HepG2 (cell line): ENCODE measurements at regions not wholly inside any gene's neighbourhood (a gene's known extent, or its start where the extent isn't known, plus 50 kb on each side); places are given as distances from the start of the nearest gene placed in this dataset.

Experiments
- HNRNPL ChIP-seq: fragments of 200-400 bp; formaldehyde crosslinking; IDR thresholded peaks from 2 replicates; pipeline ENCODE4 v1.6.1; 2017; ENCODE audit warnings: mild to moderate bottlenecking, low read depth, low read length
- MED13 ChIP-seq: sonication (generic); formaldehyde crosslinking; IDR thresholded peaks from 2 replicates; pipeline ENCODE4 v1.5.0; 2020; ENCODE audit warnings: missing genetic modification reagents
- MNT ChIP-seq: fragments of 450-650 bp; IDR thresholded peaks from 2 replicates; pipeline ENCODE4 v1.6.1; 2016
- NR0B2 ChIP-seq: sonication (generic); formaldehyde crosslinking; IDR thresholded peaks from 2 replicates; pipeline ENCODE4 v1.4.0; 2020; ENCODE audit warnings: mild to moderate bottlenecking, missing genetic modification reagents
- PAF1 ChIP-seq: IDR thresholded peaks from 2 replicates; pipeline ENCODE4 v1.6.1; 2016; ENCODE audit warnings: missing genetic modification reagents, missing compliant biosample characterization
- SIN3A ChIP-seq: IDR thresholded peaks from 2 replicates; pipeline ENCODE4 v1.6.1; 2011; ENCODE audit warnings: low read depth, mild to moderate bottlenecking, control low read depth, low read length, borderline replicate concordance
- TRAFD1 ChIP-seq: sonication (generic); formaldehyde crosslinking; IDR thresholded peaks from 2 replicates; pipeline ENCODE4 v1.5.1; 2020; ENCODE audit warnings: missing genetic modification reagents, mild to moderate bottlenecking, borderline replicate concordance
- ZNF143 ChIP-seq: sonication (generic); formaldehyde crosslinking; IDR thresholded peaks from 2 replicates; pipeline ENCODE4 v1.4.0; 2020; ENCODE audit warnings: missing genetic modification reagents
- ZNF230 ChIP-seq: sonication (generic); formaldehyde crosslinking; IDR thresholded peaks from 2 replicates; pipeline ENCODE4 v1.4.0; 2020; ENCODE audit warnings: mild to moderate bottlenecking, missing genetic modification reagents
- ZNF343 ChIP-seq: sonication (generic); formaldehyde crosslinking; IDR thresholded peaks from 2 replicates; pipeline ENCODE4 v1.4.0; 2020; ENCODE audit warnings: mild to moderate bottlenecking, missing genetic modification reagents
- ZNF670 ChIP-seq: sonication (generic); formaldehyde crosslinking; IDR thresholded peaks from 2 replicates; pipeline ENCODE4 v1.8.0; 2022; ENCODE audit warnings: mild to moderate bottlenecking, missing genetic modification reagents, borderline replicate concordance
- TF ChIP-seq, protein P1 (sequence below), 2 experiments: sonication (generic) in 1 of 2; formaldehyde crosslinking in 1 of 2; IDR thresholded peaks; 2 replicates each; pipeline versions ENCODE4 v1.4.0 to v1.6.1; 2016 to 2020; ENCODE audit warnings: borderline replicate concordance in 1 of 2, low read depth in 1 of 2, mild to moderate bottlenecking in 1 of 2, missing genetic modification reagents in 1 of 2
- TF ChIP-seq, protein P2 (sequence below), 2 experiments: IDR thresholded peaks; 2 replicates each; pipeline ENCODE4 v1.6.1; 2011 to 2012; ENCODE audit warnings: low read length in 2 of 2, borderline replicate concordance in 1 of 2, low read depth in 1 of 2, mild to moderate bottlenecking in 1 of 2, moderate library complexity in 1 of 2
- TF ChIP-seq, protein P3 (sequence below): sonication (generic); formaldehyde crosslinking; IDR thresholded peaks from 2 replicates; pipeline ENCODE4 v1.4.0; 2020; ENCODE audit warnings: missing genetic modification reagents

GRCh38 chr11:76275446-76275845, 69.1 kb upstream of the WNT11 start (continued):
- TF ChIP-seq, protein P1, sequence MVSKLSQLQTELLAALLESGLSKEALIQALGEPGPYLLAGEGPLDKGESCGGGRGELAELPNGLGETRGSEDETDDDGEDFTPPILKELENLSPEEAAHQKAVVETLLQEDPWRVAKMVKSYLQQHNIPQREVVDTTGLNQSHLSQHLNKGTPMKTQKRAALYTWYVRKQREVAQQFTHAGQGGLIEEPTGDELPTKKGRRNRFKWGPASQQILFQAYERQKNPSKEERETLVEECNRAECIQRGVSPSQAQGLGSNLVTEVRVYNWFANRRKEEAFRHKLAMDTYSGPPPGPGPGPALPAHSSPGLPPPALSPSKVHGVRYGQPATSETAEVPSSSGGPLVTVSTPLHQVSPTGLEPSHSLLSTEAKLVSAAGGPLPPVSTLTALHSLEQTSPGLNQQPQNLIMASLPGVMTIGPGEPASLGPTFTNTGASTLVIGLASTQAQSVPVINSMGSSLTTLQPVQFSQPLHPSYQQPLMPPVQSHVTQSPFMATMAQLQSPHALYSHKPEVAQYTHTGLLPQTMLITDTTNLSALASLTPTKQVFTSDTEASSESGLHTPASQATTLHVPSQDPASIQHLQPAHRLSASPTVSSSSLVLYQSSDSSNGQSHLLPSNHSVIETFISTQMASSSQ (IDR thresholded peaks at IDR 0.05; ENCODE audit: low read depth), result no peak
- TF ChIP-seq, protein P1 (CRISPR knock-in tag; IDR thresholded peaks at IDR 0.05; ENCODE audit: borderline replicate concordance), result no peak
- no peak for TF ChIP-seq ZNF343 (CRISPR knock-in tag)
- TF ChIP-seq ZNF230 (CRISPR knock-in tag), result no peak
- no peak for TF ChIP-seq HNRNPL
- TF ChIP-seq MNT, result no peak
- TF ChIP-seq PAF1 (CRISPR knock-in tag), result no peak
- TF ChIP-seq TRAFD1 (CRISPR knock-in tag), result no peak
- no peak for TF ChIP-seq ZNF143 (CRISPR knock-in tag)
- no peak for TF ChIP-seq ZNF670 (CRISPR knock-in tag)
- no peak for TF ChIP-seq NR0B2 (CRISPR knock-in tag)
- TF ChIP-seq, protein P2, sequence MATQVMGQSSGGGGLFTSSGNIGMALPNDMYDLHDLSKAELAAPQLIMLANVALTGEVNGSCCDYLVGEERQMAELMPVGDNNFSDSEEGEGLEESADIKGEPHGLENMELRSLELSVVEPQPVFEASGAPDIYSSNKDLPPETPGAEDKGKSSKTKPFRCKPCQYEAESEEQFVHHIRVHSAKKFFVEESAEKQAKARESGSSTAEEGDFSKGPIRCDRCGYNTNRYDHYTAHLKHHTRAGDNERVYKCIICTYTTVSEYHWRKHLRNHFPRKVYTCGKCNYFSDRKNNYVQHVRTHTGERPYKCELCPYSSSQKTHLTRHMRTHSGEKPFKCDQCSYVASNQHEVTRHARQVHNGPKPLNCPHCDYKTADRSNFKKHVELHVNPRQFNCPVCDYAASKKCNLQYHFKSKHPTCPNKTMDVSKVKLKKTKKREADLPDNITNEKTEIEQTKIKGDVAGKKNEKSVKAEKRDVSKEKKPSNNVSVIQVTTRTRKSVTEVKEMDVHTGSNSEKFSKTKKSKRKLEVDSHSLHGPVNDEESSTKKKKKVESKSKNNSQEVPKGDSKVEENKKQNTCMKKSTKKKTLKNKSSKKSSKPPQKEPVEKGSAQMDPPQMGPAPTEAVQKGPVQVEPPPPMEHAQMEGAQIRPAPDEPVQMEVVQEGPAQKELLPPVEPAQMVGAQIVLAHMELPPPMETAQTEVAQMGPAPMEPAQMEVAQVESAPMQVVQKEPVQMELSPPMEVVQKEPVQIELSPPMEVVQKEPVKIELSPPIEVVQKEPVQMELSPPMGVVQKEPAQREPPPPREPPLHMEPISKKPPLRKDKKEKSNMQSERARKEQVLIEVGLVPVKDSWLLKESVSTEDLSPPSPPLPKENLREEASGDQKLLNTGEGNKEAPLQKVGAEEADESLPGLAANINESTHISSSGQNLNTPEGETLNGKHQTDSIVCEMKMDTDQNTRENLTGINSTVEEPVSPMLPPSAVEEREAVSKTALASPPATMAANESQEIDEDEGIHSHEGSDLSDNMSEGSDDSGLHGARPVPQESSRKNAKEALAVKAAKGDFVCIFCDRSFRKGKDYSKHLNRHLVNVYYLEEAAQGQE (IDR thresholded peaks at IDR 0.05; ENCODE audit: borderline replicate concordance in 1 of 2, low read depth in 1 of 2, low read length in 2 of 2), result no peak
- no peak for TF ChIP-seq MED13 (CRISPR knock-in tag)
- TF ChIP-seq, protein P3, sequence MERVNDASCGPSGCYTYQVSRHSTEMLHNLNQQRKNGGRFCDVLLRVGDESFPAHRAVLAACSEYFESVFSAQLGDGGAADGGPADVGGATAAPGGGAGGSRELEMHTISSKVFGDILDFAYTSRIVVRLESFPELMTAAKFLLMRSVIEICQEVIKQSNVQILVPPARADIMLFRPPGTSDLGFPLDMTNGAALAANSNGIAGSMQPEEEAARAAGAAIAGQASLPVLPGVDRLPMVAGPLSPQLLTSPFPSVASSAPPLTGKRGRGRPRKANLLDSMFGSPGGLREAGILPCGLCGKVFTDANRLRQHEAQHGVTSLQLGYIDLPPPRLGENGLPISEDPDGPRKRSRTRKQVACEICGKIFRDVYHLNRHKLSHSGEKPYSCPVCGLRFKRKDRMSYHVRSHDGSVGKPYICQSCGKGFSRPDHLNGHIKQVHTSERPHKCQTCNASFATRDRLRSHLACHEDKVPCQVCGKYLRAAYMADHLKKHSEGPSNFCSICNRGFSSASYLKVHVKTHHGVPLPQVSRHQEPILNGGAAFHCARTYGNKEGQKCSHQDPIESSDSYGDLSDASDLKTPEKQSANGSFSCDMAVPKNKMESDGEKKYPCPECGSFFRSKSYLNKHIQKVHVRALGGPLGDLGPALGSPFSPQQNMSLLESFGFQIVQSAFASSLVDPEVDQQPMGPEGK (CRISPR knock-in tag), result no peak
- no peak for TF ChIP-seq SIN3A
